HK-2 (cell line): ENCODE measurements at regions not wholly inside any gene's neighbourhood (a gene's known extent, or its start where the extent isn't known, plus 50 kb on each side); places are given as distances from the start of the nearest gene placed in this dataset.

Experiments used
- DNase-seq: peaks from one replicate; pipeline ENCODE4 v3.0.0-alpha.2; 2018; ENCODE audit not compliant: unreplicated experiment

DNA sequence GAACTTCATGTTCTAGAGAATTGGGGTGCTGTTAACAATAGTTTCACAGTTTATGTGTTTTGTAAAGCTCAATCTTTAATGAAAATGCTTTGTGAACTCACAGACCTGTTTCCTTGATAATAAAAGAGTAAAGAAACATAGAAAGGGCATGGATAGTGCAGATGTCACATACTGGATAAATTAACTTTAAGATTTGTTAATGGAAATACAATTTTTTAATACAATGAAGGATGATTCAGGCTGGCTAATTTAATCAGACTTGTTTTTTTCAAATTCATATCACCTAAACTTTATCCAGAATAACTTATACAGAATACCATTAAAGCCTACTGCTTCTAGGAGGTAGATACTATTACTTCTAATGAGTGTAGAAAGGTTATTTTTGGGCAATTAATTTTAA, 1033.5 kb upstream of the SLC10A2 start:
- DNase-seq: no peak

DNA sequence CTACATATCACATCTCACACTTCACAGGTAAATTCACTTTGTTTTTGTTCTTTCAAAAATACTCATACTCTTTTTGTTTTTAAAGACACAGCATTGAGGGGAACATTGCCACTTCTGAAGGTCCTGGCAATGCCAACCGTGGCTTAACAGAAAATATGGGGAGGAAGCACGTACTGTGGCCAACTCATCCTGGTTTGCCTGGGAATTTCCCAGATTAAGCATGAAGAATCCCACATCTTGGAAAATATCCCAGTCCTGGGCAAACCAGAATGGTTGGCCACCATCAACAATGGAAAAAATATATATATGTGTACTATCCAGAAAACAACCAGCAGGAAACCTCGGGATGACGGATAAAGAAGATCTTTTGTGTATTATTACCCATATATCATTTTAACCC, 1032.2 kb upstream of the SLC10A2 start:
- no peak for DNase-seq

- DNase-seq: no peak
These were observed 1020.5 kb upstream of the SLC10A2 start for GRCh38 chr13:104086759-104087158.

GRCh38 chr13:104086210-104086609, 1020.0 kb upstream of the SLC10A2 start:
- no peak for DNase-seq

- no peak for DNase-seq
These were observed 1019.4 kb upstream of the SLC10A2 start for GRCh38 chr13:104085611-104086010.

GRCh38 chr13:104074326-104074725, 1008.1 kb upstream of the SLC10A2 start:
- DNase-seq: no peak

DNA sequence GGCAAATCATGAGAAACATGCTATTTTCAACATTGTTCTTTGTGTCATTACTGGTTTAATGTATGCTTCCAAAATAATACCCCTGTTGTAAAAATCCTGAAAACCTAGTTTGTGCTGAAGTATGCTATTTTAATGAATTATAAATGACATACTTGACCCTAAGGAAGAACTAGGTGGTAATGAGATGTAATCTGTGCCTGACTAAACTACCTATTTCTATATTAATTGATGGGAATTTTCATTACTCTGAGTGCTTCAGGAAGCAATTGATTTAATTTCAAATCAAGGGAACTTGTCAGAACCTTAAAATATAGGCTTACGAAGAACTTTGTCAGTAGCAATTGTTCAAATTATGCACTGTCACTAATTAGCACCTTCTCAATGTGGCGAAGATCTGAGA, 1005.6 kb upstream of the SLC10A2 start:
- no peak for DNase-seq

GRCh38 chr13:104065328-104065727, 999.1 kb upstream of the SLC10A2 start:
- DNase-seq: no peak

DNA sequence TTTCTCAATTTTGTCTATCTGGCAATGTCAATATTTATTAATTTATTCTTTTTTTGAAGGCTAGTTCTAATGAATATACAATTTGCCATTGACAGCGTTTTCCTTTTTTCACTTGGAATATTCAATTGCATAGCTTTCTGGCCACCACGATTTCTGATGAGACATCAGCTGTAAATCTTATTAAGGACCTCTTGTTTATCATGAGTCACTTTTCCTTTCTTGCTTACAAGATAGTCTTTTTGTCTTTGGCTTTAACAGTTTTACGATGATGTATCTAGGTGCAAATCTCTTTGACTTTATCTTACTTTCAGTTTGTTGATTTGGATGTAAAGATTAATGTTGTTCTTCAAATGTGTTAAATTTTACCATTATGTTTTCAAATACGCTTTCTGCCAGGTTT, 991.6 kb upstream of the SLC10A2 start:
- DNase-seq: no peak

DNA sequence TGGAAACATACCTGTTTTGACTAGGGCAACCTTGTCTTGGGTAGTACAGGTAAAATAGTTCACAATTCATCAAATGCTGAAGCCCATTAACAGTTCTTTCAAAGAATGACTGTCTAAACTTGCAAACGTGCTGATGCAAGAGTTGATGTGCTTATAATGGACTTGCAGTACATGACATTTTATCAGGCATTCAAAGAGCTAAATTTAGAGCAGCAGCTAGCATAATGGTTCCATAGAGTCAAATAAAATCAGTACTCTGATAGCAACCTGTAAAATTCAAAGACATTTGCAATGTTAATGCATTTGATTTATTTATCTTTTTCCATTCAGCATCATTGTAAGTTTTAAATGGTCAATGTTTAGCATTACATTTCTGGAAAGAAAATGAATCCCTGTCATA, 979.7 kb upstream of the SLC10A2 start:
- DNase-seq: no peak

DNA sequence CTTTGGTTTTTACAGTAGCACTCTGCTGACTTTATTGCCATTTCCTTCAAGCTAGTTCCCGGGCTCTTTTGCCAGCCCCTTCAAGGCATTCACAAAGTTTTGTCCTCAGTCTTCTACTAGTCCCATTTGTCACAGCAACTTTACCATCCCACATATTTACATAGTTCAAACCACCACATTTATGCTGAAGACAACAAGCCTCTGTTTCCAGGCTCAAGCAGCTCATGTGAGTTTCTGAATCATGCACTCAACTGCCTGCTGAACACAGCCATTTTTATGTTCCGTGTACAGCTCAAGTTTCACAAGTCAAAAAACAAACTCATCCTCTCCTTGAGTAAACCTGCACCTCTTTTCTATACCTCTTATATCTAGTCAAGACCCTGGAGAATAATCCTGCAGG, 977.0 kb upstream of the SLC10A2 start:
- DNase-seq: no peak

GRCh38 chr13:104034891-104035290, 968.7 kb upstream of the SLC10A2 start:
- DNase-seq: no peak

GRCh38 chr13:104025303-104025702, 959.1 kb upstream of the SLC10A2 start:
- DNase-seq: no peak

- DNase-seq: no peak
These were observed 958.4 kb upstream of the SLC10A2 start for GRCh38 chr13:104024416-104025170.

GRCh38 chr13:104021806-104022397, 955.7 kb upstream of the SLC10A2 start:
- no peak for DNase-seq

DNA sequence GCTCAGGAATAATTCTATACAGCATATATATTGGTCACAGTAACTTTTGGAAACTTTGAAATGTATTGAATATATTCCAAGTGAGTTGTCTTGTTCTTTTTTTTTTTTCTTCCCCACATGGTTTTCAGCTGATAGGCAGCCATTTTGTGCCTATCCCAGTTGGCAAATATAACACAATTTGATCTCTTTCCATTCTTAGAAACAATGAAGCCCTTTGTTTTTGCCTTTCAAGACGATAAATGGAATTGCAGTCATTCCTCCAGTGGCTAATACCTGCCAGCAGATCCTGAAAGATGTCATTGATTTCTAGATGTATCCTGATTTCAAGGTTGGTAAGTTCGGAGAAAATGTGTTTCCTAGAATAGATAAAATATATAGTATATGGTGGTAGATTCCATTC, 951.1 kb upstream of the SLC10A2 start:
- no peak for DNase-seq

GRCh38 chr13:104015646-104016396, 949.6 kb upstream of the SLC10A2 start:
- no peak for DNase-seq

DNA sequence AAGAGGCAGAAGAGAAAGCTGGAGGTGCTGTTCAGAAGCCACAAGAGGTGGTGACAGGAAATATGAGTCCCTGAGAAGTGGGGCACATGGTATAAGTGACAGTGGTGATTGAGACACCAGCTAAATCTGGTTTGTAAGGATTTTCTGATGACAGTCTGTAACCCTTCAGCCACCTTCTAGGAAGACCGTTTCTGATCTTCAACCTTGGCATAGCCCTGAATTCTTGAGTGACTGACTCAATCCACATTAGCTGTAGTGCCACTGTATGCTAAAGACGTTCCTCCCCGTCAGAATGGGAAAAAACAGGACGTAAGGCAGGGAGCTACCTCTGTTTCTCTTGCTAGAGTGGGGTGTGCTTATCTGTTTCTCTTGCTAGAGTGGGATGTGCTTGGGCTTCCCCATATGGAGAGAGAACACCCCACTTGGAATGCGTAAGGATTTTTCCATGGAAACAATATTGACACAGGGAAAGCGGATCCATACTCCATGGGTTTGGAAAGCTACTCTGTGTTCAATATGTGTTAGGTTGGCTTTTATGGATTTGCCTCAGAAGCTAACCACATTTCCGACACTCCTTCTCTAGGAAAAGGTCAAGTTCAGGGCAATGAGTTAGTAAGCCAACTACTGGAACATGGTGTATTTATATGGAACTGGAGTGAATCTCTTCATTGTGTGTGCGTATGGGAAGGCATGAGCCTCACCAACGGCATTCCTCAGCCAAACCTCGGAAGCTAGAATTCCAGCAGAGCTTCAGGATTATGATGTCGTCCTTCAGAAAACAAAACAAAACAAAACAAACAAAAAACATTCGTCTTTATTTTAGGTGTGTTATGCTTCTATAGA, 948.8 kb upstream of the SLC10A2 start:
- DNase-seq: no peak

DNA sequence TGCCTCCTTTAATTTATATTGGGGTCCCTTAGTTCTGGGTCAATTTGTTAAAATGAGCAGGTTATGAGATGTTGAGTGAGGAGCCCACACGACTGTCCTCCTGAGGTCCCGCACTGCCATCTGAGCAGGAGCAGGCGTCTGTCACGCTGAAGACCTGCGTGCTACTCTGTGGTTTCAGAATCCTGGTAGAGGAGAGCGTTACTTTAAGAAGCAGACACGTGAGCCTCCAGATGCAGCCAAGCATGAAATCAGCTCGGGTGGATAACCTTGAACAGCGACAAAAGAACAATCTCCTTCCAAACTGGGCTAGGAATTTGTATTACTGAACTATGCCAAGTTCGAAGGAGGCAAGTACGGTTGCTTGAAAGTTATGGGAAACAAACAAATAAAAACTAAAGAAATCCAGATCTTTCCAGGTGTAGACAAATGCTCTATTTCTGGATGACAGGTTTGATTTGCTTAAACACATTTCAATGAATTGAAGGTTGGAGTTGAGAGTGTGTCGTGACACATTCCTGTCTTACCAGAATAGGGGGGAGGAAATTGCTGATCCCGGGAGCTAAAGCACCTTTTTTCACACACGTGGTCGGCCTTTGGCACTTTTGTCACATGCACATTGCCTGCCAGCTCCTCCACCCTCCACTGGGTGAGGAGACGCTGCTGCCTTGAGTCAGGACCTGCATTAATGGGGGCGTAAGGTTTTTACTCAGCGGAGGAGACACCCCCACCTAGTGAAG, 945.5 kb upstream of the SLC10A2 start:
- DNase-seq: no peak

GRCh38 chr13:104008541-104009435, 942.6 kb upstream of the SLC10A2 start:
- no peak for DNase-seq
